ENCODE measurements at regions not wholly inside any gene's neighbourhood (a gene's known extent, or its start where the extent isn't known, plus 50 kb on each side); places are given as distances from the start of the nearest gene placed in this dataset.

DNA sequence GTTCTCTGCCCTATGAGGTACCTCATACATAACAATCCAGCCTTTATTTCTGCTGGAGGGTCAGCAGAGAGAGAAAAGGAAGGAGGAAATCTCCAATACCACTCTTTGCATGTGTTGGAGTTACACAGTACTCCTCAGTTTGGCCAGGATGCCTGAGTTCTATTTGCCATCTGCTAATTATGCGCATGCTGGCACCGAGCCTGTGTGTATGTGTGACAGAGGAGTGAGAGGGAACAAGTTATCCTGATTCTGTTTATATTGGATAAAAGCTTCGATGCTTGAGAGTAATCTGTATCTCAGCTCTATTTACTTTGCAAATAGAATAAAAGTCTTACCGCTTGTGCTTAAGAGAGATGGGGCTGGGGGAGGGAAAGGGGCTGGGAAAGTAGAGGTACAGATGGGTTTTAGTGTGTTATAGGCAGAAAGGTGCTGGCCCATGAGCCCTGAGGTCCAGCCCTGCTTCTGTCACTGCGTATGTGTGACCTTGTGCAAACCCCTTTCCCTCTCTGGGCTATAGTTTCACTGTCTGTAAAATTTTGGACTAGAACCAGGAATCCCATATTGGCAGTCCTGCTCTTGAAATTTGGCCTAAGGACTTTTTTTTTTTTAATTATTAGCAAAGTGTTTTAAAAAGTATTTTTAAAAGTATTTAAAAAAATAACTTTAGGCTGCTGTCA, 54.5 kb upstream of the PLXNA2 start:
- no peak for DNase-seq (ENCODE audit: low spot score)

DNA sequence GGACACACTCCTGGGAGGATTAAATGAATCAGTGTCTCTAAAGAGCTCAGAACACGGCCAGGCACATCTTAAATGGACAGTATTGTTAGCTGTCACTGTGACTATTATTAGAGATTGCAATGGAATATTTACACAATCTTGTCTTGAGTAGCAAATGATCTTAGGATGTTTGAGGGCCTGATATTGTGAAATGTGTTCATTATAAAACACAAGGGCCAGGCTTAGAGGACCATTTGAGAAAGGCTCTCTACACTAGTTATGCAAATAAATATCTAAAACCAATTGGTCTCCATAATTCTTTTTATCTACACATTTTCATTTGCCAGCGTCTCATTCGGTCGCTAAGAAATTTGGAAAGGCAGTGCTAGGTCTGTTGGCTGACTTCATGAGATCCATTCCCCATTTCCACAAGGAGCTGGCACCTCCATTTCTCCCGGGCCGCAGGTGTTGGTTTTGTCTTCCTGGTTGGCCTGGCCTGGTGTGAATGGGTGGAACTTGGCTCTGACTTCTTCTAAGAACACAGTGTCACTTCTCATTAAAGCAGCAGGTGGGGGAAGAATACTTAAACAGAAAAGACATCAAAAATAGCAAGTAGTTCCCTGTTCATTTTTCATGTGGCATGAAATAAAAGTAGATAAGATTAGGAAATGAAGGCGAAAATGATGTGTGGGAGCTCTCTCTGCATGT, 56.0 kb upstream of the PLXNA2 start:
- no peak for DNase-seq (ENCODE audit: low spot score)

DNA sequence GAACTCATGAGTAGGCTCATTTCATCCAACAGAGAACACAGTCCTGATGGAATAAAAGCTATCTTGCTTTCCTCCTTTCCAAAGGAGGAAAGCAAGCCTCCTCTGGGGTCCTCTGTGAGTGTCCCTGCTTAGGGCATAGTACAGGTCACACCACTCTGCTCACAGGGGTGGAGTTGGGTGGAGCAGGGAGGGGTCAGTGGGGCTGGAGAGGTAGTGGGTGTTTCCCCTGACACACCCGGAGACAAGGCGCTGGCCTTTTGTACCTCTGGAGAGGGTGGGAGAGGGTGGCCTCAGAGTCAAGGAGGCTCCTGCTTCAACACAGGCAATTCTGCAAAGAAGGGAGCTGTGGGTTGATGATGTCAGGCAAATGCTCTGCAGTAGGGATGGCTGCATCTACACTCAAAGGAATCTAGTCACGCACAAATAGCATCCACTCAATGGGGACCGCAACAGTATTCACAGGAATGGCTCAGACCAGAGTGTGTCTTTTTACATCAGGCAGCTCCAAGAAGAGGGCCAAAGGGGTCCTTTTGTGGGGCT, 58.6 kb upstream of the PLXNA2 start:
- DNase-seq (ENCODE audit: low spot score) = no peak

DNA sequence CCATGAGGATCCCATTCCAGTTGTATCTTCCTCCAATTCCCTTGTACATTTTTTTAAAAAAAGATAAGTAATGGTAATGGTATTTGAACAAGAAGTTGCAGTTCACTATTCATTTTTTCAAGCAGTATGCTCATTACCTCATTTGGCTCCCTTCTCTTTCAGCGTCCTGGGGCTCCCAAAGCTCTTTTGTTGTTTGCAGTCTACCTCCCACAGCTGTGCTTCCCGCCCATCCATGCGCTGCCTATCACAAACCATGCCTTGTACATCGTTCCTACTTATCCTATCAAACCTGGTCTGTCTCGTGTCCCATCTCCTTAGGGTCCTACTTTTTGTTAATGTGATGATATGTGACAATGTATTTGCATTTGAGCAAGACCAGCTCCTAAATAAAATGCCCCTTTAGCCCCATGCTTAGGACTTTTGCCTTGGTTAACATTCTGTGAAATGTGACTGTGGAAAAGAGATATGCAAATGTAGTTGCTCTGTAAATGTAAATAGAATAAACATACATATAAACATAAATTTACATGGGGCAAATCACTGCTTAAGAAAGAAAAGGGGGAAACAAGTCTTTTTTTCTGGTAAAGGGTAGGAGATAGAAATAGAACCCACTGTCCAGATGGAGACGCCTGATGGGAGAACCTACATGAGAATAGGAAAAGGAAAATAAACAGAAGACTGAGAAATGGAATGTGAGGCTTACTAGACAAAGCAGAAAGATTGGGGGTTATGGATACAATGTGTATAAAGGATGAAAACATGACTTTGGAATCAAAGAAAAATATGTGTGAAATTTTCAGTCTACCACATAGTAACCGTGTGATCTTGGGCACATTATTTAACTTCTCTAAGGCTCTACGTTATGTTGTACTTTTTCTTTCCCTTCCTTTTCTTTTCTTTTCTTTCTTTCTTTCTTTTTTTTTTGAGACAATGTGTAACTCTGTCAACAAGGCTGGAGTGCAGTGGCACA, 59.8 kb upstream of the PLXNA2 start:
- DNase-seq (ENCODE audit: low spot score) = no peak

DNA sequence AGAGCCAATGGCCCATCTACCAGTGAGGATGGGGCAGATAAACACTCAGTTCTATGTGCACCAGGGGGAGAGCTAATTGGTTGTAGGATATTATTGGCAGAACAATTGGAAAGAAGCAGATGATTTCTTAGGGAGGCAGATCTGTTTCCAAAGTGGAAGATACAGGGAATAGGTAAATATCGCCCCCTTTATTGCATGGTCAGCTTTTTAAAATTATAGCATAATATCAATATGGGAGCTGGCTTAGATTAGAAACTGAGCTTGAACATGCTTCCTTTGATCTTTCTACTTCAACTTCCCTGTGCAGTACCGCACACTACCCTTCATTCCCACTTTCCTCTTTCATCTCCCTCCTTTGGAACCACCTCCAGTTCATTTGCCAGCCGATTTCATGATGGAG, 64.0 kb upstream of the PLXNA2 start:
- no peak for DNase-seq (ENCODE audit: low spot score)

DNA sequence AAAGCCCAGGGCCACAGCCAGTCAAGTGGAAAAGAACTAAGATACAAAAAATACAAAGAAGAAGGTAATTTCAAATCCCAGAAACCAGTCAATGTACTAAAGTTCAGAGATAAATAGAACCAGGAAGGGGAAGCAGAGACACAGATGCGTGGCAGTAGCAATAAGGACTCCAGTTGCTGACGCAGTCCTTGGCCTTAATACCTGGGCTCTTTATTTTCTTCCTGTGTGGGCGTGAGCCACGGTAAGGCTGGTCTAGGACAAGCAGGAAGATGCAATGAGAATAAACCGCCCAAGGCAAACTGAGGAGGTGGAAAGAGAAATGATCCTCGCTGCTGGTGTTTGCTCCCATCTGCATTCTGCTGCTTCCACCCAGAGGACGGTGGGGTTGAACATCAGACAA, 65.6 kb upstream of the PLXNA2 start:
- DNase-seq (ENCODE audit: low spot score) = no peak

DNA sequence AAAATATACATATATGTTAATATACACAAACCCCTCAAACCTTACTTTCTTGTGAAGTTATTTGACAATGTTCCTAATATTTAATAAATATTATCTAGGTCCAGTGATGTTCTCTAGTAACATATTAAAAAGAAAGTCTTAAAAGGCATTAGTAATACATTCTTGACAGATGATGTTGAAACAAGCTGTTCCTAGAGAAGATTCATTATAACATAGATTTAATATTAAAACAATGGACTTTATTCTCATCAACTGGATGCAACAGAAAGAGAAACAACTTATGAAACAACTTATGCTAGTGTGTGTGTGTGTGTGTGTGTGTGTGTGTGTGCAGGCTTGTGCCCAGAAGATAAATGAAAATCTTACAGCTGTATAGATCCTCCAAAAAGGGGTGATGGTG, 68.5 kb upstream of the PLXNA2 start:
- DNase-seq (ENCODE audit: low spot score) = no peak

DNA sequence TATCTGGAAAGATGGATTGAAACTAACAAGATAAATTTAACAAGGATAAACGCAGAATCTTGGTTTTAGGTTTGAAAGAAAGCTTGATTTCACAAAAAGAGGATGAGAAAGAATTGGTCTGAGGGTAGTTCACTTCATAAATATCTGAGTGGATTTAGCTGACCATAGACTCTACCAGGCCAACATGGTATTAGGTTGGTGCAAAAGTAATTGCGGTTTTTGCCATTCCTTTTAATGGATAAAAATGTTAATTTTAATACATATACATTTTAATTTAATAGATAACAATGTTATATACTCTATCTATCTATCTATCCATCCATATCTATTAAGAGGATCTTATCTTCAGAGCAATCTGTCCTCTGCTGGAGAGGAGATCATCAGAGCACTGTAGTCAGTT, 70.2 kb upstream of the PLXNA2 start:
- DNase-seq (ENCODE audit: low spot score) = no peak

DNA sequence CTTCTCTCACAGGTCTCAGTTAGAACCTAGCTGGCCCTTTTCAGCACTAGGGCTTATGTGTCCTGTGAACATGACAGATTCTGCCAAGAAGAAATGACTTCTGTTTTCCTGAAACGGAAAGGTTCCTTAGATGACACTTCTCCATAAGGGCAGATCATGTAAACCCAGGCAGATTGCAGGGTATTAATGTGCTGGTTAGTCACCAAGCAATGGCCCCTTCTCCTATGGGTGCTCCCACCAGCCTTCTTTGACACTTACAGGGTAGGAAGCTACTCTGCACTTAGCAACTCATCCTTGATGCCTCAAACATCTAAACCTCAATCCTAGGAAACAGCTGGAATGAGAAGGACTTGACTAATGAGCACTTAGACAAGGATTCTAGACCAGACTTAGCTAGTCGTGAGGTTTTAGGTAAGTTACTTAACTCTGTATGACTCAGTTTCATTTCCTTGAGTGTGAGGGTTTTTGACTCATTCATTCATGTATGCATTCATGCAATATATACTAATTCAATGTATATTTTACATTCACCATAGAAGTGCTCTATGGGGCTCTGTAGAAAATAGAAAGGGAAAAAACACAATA, 74.1 kb upstream of the PLXNA2 start:
- DNase-seq (ENCODE audit: low spot score) = no peak

DNA sequence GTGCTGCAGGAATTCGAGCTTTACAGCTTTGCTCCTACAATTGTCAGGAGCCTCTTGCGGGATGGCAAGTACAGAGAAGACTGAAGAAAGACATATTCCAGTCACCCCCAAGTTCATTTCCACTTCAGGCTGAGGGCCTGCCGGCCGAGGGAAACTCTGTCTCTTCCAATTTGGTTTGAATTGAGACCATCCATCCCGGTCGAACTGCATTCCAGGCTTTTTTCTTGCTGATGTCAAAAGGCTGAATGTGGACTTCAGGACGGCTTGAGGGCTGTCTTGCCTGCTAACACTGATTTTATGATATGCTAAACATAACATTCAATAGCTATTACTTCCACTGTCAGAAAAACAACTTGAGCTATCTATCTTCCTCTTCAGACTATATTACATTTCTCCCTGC, 79.8 kb upstream of the PLXNA2 start:
- DNase-seq (ENCODE audit: low spot score) = no peak

DNA sequence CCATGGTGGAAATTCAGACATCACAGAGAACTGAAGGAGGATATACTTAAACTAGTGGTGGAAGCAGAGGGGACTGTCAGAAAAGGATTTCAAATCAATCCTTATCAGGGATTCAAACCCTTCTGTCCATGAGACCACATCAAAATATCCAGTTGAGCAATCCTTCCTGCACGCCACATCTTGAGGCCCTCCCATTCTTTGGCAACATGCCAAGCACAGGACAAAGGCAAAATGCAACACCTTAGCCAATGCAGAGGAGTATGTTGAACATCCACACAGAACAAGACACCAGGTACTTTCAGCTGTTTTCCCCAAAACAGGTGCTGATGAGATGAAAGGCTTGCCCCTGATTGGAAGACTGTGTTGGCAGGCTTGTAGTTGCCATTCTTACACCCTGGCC, 81.8 kb upstream of the PLXNA2 start:
- DNase-seq (ENCODE audit: low spot score) = no peak

DNA sequence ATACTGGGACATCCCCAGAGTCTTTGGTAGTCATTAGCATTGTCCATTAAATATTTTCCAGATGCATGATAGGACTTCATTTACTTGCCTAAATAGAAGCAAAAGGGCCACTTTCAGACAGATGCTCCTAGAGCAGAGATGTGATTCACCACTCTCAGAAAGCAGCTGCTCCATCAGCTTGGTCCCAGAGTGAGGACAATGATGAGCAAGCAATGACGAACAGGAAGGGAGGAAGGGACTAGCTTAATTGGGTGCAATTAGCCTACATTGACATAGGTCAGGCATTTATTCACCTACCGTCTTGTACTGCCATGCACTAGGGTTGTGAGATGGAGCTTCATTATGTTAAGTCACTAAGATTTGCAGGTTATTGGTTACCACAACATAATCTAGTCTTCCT, 85.1 kb upstream of the PLXNA2 start:
- no peak for DNase-seq (ENCODE audit: low spot score)

DNA sequence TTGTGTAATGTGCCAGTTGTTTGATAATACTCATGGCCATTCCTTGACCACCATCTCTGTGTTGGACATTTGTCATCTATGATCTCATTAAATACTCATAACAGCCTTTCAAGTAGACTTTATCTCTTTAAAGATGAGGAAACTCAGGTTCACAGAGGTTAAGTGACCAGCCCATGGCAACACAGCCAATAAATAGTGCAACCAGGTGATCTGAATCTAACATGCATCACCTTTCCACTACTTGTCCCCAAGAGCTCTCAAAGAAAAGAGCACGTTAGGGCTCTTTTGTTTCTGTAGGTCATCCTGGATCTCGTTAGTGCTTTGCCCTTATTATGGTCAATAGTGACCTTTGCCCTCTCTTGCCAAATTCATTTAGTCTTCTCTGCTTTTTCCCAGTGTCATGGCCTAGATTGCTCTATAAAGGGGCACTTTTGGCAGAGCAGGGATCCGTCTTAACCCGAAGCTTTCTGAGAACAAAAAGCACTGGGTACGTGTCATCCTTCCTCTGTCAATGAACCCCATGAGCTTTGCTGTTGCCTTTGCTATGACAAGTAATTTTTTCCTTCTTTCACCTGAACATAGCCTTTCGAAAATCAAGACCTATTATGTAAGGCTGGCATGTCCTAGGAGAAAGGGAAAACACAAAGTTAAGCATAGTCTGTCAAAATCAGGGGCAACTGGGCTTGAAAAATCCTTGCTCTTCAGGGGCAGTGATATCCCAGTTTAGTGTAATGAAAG, 88.0 kb upstream of the PLXNA2 start:
- no peak for DNase-seq (ENCODE audit: low spot score)

DNA sequence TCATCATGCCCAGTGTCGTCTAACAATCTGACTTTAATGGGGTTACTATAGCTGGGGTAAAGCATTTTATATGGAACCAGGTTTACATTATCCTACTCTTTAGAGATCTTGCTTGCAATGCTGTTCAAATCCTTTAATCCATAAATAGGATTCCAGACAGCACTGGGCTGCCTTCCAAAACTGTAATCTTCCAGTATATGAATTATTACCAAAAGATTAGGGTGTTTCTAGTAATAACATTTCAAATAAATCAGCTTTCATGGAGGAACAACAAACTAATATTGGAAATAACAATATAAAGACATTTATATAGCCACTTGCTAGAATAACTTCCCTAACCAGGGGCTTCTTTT, 88.6 kb upstream of the PLXNA2 start:
- no peak for DNase-seq (ENCODE audit: low spot score)

DNA sequence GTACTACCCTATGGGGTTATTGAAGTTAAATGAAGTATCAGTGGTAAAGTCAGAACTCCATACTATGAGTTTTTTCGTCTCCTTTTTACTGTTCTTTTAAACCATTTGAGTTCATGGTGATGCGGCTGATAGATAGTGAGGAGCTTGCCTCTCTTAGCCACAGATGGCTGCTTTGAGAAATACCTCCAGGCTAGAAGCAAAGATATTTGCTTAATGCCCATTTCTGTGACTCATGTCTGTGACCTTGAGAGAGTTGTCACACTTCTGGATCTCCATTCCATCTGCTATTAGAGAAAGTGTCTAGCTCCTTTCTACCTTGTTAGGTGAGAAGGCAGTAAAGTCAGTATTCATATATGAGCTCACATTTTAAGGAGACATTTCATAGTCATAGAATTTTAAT, 89.5 kb upstream of the PLXNA2 start:
- no peak for DNase-seq (ENCODE audit: low spot score)

DNA sequence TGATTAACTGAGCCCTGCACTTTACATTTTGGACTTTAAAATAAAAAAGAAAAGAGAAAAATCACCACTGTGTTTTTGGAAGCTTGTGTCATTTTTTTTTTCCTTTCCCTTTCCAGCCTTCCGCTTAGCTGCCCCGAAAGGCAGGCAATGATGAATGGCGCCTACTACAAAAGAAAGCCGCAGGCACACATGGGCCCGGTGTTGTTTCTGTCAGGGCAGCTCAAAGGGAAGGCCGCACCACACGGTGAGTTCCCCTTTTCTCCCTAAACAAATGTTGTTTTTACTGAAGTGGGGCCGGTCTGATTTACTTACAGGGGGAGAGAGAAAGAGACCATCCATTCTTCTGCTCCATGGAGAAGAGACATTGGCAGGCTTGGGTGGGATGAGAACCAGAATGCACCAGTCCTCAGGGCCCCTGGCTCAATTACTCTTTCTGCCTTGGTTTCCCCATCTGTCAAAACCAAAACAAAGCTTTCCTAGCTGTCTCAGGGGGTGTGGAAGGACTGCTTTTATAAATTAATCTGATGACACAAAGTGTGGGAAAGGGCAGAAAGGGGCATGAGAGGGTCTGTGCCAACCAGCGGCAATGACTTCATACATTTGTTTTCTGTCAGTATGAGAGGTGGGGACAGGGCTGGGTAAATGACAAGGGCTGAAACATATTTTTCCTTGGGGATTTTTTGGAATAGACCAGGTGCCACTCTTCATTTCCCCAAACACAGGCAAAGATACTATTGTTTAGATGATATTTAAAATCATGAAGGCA, 91.4 kb upstream of the PLXNA2 start:
- no peak for DNase-seq (ENCODE audit: low spot score)

DNA sequence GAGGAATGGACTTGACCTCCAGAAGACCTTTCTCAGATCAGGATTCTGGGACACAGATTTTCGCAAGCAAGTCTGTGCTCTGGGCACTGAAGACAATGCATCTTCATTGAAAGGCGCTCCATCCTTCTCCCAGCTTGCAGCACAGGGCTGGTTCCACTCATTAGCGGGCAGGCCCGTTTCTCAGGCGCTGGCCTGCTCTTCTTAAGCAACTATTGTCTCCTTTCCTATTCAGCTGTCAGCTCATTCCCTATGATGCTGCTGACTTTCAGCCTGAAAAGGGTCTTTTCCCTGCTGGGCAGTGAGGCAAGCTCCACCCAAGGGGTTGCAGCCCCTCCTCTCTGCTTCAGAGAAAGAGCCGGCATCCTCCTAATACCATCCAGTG, 91.9 kb upstream of the PLXNA2 start:
- DNase-seq (ENCODE audit: low spot score) = no peak

DNA sequence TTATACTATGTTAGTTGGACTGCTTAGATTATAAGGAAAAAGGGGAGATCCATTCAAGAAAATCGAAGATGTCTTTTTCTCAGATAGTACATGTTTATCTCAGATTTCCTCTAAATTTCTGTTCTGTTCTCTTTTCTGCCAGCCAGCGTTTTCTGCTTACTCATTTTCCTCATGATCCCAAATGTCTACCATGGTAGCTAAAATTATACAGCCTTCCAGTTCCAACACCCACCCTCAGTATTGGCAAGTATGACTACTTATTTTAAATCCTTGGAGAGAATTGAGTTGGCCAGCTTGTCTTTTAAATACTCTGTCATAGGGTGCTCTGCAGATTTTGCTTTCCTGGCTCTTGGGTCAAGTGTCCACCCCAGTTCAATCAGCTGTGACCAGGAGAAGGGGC, 95.7 kb upstream of the PLXNA2 start:
- DNase-seq (ENCODE audit: low spot score) = no peak

DNA sequence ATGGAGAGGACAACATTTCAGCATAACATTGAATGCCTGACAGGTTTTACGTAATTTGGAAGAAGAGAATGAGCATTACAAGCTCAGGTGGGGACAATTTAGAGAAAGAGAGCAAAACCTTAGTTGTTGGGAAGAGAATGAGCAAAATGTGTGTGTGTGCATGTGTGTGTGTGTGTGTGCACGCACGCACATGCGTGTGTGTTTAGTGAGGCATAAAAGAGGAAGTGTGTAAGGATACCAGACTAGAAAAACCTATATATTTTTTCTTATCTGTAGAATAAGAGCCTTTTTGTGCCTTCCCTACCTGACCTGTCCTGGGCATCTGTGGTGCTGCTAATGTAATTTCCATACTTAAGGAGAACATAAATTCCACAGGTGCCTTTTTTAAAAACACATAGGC, 99.0 kb upstream of the PLXNA2 start:
- DNase-seq (ENCODE audit: low spot score) = no peak

DNA sequence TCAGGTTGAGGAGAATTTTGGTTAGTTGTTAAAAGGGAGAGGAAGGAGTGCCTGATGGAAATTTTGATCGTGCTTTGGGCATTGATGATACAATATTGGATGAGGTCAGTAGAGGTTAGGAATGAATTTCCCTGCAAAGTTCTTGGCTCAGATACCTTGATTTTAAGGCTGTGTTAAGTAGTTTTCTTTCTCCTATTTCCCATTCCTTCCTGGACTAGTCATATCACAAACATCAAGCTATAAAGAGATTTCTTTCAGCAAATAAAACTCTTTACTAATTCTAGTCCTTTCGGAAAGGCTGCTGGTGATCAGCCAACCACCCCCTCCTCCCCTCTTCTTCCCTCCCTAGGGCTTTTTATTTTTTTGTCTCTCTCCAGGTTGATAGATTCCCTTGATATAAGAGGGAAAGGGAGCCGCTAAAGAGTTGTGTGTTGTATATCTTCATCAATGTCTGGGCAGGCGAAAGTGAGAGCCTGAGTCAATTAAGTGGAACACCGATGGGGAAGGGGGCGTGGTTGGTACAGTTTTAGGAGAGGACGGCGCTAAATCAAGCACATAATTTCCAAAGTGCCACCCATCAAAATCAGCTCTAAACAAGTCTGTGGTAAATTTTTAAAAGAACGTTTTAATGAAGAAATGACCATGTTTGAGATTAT, 100.1 kb upstream of the PLXNA2 start:
- DNase-seq (ENCODE audit: low spot score) = no peak

Measured in AG20443 (cell line).